ENCODE measurements at regions not wholly inside any gene's neighbourhood (a gene's known extent, or its start where the extent isn't known, plus 50 kb on each side); places are given as distances from the start of the nearest gene placed in this dataset.

DNA sequence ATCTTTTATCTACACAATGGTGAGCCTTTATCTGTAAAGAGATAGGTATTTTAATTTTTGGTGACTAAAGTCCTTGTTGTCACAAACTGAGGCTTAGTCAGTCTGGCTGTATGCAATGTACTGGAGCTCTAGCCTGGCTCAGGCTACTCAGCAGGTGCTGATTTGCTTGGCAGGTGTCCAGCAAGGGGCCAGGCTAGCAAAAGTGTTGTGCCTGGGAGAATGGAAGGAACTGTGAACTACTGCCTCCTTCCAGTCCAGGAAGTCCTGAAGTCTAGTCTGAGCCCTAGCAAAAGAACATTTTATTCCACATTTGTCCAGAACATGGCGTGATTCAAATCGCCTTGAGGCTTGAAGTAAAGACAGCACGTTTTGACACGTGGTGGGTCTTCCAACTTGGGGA lies 260.5 kb downstream of the CCDC85A start:
- DNase-seq (ENCODE audit: low read depth in 1 of 2, low spot score in 1 of 2): no peak

DNA sequence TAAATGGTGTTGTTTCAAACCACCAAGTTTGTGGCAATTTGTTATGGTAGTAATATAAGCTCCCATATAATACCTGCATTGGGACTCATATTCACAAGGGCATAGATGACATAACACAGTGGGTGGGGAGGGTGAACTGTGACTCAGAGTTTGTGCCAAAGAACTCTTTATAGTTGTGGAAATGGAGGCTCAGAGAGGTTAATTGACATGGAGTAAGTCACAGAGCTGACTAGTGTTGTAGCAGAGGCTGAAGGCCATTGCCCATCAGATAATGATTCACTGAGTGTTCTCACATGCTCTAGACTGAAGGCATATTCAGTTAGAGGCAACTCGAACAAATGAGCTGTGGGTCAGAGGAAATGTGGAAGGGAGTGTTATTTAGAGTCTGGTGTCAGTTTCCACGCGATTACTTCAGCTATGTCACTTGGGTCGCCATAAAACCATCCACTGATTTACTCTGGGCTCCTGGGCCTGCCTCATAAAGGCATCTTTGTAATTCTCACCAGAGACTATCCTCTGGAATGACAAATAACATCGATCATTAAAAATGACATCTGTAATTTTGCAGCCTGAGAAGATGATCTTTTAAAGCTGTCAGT lies 264.7 kb downstream of the CCDC85A start:
- no peak for DNase-seq (ENCODE audit: low read depth in 1 of 2, low spot score in 1 of 2)

DNA sequence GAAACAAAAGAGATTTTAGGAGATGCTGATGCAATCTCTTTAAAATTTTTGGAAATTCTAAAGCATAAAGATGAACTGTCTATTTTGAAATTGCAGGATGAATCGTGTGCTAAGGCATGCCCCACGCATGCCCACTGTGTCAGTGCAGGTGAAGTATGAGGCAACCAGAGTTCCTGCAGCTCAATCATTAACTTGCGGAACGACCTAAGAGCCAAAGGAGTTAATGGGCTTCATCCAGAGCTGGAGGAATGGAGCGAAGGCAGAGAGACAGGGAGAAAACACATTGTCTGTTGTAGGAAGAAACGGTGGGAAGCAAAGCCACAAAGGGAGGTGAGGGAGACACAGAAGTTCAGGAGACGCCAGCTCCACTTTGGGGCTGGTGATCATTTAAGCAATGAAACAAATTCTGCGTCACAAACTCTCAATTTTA lies 265.2 kb downstream of the CCDC85A start:
- DNase-seq (ENCODE audit: low read depth in 1 of 2, low spot score in 1 of 2): no peak

DNA sequence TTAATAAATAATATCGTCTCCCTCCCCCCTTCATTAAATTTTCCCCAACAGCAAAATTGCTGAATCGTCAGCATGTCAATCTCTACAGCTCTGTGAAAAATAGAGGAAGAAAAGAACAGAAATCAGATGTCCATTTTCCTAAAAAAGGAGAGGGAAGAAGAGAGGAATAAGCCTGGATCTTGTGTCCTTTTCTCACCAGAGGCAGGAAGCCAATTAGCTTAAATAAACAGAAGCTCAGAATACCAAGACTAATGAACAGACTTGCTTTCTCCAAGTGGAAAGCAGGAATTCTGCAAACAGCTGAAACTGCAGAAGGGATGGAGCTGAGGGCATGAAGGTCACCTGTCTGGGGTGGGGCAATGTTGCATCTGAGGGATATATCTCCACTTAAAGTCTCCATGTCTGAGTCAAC lies 265.7 kb downstream of the CCDC85A start:
- no peak for DNase-seq (ENCODE audit: low read depth in 1 of 2, low spot score in 1 of 2)

DNA sequence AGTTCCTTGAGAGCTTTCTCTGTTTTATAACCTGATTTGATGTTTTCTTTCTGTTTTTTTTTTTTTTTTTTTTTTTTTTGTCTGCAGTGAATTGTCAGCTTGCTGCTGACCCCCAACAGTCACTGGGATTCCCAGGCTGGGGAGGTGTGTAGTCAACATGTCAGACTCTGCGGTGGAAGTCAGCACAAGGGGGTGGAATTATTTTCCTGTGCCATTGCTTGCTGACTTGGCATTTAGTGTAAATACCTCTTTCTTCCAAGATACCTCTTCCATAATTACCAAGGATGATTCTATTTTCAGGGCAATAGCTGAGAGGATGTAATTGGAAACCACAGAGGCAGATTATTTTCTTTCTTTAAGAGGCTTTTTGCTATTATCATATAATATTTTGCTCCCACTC lies 266.3 kb downstream of the CCDC85A start:
- no peak for DNase-seq (ENCODE audit: low read depth in 1 of 2, low spot score in 1 of 2)

DNA sequence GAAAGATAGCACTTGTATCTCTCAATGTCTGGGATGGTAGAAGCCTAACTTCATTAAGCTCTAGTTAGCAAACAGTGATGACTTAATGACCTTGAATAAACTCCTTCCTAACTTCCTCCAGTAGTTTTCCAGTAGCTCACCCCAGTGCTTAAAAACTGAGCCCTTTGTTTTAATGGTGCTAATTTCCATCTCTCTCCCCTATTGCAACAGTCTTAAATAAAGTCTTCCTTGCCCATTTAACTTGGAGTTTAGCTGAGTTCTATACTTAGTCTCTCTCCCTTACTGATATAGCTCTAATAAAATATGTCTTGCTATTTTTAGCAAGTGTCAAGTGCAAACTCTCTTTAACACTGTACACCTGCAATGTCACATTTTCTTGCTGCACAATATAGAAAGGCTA lies 267.0 kb downstream of the CCDC85A start:
- DNase-seq (ENCODE audit: low read depth in 1 of 2, low spot score in 1 of 2): no peak

DNA sequence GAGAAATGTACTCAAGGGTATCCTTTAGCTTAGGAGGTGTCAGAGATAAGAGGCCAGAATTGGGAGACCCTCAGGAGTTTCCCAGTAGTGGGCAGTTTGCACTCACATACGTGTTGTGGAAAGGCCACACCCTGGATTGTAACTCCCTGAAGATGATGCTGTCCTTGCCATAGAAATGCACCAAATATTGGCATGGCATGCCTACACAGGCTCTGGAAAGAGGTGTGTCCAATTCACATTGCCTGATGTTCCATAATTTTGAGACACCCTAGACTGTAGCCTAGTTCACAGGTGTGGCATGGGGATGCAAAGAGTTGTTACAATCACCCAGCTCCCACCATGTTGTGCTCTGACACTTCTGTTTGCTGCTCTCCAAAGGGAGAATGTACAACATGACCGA lies 271.9 kb downstream of the CCDC85A start:
- DNase-seq (ENCODE audit: low read depth in 1 of 2, low spot score in 1 of 2): no peak

DNA sequence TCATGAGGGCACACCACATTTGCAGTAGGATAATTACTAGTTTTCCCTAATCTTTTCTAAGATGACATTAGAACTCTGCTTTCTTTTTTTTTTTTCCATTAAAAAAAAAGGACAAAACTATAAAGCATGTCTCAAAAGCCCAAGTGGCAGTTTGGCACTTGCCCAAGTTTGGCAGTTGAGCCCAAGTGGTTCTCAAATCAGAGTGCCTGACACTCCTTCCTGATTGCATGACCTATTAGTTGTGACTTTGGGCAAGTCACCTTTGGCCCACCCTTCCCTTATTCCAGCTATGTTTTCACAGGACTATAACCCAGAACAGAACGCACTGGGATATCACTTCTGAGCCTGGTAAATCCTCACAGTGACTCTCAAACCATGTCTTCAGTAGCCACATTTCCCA lies 273.0 kb downstream of the CCDC85A start:
- DNase-seq (ENCODE audit: low read depth in 1 of 2, low spot score in 1 of 2): no peak

DNA sequence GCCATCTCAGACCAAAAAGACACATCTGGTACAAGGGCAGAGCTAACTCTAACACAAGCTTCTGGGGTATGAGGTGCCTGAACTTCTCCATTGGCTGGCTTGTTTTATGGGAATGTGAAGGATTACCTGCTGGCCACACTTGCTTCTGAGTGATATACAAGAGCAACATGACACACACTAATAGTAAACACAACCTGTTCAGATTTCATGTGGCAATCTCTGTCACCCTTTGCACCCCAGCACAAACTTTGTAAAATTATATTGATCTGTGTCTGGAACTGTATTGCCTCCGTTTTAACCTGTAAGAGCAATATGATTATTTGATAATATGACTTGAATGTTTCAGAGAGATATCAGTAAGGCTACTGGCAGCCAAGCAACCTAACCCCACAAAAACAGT lies 276.7 kb downstream of the CCDC85A start:
- no peak for DNase-seq (ENCODE audit: low read depth in 1 of 2, low spot score in 1 of 2)

DNA sequence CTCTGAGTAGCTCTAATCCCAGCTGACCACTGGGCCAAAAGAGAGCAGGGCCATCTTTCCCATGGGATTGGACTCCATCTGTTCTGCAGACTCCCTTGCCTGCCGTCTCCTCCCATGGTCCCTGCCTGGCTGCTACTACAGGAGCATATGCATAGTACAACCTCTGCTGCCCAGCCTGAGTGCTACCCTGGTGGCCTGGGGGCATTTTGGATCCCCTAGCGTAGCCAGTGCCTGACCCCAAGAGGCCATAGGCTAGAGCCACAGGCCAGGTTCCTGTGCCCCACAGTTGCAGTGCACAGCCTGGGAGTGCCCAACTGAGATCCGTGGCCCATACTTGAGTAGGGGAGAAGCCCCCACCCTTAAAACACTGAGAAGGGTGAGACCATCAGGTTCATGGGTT lies 280.3 kb downstream of the CCDC85A start:
- DNase-seq (ENCODE audit: low read depth in 1 of 2, low spot score in 1 of 2): no peak

DNA sequence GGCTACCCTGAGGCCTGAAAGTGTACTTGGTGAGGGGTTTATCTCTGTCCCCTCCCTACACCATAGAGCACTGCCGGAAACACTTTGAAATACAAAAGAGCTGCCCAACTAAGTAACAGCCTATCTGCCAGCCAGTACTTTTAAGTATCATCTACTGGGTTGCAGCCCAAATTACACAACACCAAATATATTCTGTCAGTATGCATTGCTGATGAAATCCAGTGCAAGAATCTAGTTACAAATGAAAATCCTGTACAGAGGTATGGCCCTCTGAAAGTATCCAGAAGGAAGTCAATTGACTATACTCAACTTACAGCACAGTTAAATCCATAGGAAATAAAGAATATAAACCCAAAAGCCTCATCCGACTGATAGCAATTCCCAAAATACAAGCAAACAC lies 280.8 kb downstream of the CCDC85A start:
- DNase-seq (ENCODE audit: low read depth in 1 of 2, low spot score in 1 of 2): no peak

DNA sequence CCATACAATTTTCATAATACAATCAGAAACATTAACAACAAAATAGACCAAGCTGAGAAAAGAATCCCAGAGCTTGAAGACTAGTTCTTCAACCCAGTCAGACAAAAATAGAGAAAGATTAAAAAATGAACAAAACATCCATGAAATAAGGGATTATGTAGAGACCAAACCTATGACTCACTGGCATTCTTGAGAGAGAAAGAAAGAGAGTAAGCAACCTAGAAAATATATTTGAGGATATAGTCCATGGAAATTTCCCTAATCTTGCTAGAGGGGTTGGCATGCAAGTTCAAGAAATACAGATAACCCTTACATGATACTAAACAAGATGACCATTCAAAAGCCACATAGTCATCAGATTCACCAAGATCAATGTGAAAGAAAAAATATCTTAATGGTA lies 281.7 kb downstream of the CCDC85A start:
- DNase-seq (ENCODE audit: low read depth in 1 of 2, low spot score in 1 of 2): no peak

DNA sequence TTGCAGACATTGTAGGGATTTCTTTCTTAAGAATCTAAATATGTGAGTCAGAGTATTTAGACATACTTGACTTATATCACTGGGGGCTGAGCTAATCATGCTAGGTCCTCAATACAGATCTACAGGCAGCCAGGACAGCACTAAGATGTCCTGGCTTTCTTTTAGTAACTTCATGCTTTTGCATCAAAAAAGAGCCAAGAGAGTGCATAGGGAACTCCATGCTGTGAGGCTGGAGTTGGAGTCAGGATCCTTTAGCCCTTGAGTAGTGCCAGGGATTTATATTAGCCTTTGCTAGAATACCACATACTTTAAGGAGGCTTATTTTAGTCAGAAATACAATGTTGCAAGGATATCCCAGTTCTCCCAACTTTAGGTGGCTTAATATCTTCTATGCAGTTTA lies 289.7 kb downstream of the CCDC85A start:
- DNase-seq (ENCODE audit: low read depth in 1 of 2, low spot score in 1 of 2): no peak

DNA sequence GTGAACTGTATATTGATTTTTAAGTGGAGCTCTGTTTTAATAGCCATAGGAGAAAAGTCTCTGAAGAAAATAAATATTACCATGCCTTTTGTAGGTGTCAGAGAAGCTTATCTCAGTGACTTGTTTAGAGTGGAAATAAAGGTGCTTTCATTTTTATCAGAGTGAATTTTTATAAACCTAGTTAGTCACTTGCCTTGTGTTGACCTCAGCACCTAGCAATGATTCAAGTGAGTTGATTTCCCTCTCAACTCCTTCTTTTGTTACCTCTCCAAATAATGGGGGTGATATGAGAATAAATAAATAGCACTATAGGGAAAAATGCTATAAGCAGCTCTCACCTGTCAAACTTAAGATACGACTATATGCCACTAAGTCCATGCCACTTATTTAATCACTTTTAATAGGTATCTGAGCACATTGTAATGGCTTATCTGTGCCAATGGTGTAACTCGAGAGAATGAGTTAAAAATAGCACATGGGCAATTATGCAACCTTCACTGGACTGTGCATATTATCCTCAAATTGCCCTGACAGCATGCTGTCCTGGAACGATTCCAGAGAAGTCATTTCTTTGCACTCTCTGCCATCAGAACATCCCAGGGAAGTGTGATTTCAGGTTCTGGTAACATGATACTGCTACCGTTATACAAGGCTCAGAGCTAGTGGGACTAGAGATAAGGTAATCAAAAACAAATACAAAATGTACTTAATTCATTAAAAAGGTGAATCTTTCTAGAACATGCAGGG lies 290.8 kb downstream of the CCDC85A start:
- no peak for DNase-seq (ENCODE audit: low read depth in 1 of 2, low spot score in 1 of 2)

DNA sequence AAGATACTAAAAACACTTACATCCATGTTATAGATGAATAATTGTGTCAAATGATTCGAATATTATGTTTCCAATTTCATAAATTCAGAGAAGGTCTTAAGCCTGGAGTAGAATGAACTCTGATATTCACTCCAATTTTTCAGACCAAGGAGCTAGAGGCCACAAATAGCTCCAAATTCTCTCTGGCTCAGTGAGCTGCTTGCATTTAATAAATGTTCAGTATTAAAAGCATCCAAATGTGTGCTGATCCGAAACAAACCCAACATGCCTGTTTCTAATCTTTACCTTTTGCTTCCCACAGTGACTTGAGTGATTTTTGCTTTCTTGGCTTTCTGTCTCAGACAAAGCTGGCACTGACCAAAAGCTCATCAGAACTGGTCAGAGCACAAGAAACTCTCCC lies 291.4 kb downstream of the CCDC85A start:
- no peak for DNase-seq (ENCODE audit: low read depth in 1 of 2, low spot score in 1 of 2)

DNA sequence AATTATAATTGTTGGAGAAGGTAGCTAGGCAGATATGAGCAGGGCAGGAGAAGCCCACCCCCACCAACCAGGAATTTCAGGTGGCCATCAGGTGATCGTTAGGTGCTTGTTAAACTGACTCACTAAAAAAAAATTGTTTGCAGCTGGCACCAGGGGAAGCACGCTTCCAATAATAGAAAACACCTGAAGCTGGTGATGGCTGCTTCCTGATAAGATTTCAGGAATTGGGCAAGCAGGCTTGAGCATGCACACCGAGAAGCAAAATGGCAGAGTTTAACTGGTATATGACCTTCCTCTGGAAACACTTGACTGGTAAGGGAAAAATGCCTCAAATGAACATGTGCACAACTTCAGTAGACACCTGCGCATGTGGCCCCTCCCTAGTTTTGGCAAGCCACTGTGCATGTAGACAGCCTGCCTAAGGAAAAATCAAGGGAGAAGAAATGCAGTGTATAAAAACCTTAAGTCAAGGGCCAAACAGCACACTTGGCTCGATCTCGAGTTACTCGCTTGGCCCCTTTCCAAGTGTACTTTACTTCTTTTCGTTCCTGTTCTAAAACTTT lies 292.8 kb downstream of the CCDC85A start:
- DNase-seq (ENCODE audit: low read depth in 1 of 2, low spot score in 1 of 2): no peak

DNA sequence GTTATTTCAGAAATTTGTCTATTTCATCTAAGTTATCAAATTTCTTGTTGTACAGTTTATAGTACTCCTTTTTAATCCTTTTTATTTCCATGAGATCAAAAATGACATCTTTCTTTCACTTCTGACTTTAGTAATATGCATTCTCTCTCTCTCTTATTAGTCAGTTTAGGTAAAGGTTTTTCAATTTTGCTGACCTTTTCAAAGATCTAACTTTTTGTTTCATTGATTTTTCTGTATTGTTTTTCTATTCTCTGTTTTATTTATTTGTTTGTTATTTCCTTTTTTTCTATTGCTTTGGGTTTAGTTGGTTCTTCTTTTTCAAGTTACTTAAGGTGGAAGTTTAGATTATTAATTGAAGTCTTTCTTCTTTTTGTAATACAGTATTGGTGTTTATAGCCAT lies 294.2 kb downstream of the CCDC85A start:
- DNase-seq (ENCODE audit: low read depth in 1 of 2, low spot score in 1 of 2): no peak

DNA sequence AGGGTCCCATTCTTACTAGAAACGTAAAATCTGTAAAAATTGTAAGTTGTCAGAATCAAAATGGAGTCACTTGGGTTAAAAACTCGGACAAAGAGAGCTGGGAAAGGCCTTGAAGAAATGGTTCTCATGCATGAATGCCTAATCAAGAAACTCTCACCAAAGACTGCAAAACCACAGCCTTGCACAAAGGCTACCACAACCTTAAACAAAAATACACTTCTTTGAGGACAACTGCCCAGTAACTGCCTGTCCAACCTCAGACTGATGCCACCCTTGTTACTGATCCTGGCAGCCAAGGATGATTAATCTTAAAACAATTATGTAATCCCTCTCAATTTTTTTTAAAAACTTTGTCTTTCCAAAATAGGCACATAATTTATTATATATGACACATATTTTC lies 299.3 kb downstream of the CCDC85A start:
- DNase-seq (ENCODE audit: low read depth in 1 of 2, low spot score in 1 of 2): no peak

DNA sequence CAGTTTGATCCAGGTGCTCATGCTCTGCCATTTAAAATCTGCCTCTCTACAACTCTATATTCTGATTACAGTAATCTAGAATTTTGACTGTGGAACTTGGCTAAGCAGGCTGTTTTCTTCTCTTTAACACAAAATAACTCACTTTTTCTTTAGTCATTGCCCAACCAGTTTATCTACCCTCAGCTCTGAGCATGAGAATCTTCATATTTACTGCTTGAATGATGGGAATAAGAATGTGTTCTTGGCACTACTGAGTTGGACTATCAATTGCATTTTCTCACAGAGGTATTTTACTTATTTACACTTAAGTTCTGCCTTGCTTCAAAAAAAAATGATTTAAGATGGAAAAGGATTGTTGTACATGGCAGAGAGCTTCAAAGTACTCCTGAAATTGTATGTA lies 301.1 kb downstream of the CCDC85A start:
- no peak for DNase-seq (ENCODE audit: low read depth in 1 of 2, low spot score in 1 of 2)

DNA sequence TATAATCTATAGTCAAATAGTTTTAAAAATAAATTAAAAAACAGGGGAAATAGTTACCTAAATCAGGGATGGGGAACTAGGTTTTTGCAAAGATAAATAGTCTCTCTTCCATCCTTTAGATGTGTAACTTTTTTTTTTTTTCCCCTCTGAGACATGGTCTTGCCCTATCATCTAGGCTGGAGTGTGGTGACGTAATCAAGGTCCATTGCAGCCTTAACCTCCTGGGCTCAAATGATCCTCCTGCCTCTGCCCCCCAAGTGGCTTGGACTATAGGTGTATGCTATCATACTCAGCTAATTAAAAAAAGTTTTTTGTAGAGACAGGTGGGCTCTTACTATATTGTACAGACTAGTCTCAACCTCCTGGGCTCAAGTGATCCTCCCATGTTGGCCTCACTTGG lies 316.5 kb downstream of the CCDC85A start:
- DNase-seq (ENCODE audit: low read depth in 1 of 2, low spot score in 1 of 2): no peak

DNA sequence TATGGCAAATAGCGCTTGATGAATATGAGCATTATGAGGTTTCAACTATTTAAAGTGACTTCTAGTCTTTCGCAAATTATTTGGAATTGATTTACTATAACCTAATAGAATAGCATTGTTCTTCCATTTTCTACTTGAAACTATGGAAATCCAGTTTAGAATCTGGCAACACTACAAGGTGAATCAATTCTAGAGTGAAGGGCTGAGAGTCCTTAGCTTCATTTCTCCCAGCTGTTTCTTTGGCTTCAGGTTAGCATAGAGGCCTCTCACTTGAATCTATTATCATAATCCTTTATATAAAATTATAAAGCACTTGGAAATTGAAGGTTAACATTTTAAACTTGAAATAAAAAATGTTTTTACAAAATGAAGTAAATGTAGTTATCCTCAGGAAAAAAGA lies 318.8 kb downstream of the CCDC85A start:
- no peak for DNase-seq (ENCODE audit: low read depth in 1 of 2, low spot score in 1 of 2)

DNA sequence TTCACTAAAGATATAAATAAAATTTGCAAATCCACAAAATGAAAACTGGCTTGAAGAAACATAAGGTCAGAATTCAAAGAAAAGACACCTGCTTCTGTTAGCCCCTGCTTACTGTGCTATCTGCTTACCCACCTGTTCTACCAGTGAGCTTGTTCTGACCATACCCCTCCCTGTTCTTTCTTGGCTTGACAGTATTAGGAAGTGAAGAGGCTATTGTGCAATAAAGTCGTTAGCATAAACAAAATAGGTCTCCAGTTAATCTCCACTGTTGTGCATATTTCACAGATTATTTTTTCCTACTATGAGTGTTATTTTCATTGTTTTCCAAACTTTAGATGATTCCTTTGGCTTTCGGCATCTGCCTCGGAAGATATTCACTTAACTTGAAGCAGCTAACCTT lies 322.1 kb downstream of the CCDC85A start:
- no peak for DNase-seq (ENCODE audit: low read depth in 1 of 2, low spot score in 1 of 2)

DNA sequence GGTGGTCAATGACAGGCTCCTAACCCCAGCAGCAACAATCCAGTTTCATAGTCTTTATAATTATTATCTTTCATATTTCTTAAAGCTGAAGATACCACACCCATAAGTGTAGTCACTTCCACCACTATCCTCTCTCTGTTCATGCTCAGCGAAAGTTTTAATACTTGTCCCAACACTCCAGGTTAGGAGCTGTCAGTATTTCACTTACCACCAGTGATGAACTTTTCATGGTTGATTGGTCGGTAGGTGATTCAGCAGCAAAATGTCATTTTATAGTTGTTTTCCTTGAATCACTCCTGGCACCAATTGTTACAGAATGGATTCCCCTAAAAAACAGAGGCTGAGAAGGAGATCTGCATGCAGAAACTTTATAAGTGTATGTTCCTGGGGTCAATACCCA lies 324.9 kb downstream of the CCDC85A start:
- no peak for DNase-seq (ENCODE audit: low read depth in 1 of 2, low spot score in 1 of 2)

All from activated CD4-positive, alpha-beta T cell treated with anti-CD3 and anti-CD28 coated beads, Interleukin-2, amount 50 U/mL, for 24 hours (primary cell).